ENCODE measurements at regions not wholly inside any gene's neighbourhood (a gene's known extent, or its start where the extent isn't known, plus 50 kb on each side); places are given as distances from the start of the nearest gene placed in this dataset.

DNA sequence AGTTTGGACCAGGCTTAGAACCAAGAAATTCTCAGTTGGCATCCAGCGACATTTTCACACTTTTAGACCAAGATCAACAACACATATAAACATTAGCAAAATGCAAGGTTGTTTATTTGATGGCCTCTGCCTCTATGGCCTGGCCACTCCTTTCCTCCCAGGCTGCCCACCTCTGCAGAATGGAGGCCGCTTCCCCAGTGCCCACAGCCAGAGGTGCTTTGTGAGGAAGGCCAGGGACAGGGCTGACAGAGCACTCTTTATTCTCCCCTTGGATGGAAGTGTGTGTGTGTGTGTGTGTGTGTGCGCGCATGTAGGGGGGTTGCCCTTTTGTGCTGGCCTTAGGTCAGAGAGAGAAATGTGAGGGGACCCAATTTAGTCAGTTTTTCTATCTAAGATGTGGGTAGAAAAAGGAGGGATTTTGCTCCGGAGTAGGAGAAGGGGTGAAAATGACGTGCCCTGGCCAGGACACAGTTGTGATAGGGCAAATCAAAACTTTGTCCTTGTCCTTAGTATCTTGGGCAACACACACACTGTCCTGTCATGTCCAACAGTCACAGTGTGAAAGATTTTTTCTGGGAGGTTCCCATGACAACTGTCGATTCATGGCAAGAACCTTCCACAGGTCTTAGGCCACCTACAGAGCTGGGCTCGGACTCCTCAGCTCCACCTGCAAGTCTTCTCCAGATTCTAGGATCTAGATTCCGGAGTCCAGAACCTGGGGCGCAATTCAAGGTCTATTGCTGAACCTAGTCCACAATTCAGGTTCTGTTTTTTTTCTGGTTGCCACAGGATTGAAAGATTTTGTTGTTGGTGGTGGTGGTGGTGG is 104.9 kb upstream of the SLC2A1 start:
- Mint-ChIP-seq H3K27ac (ENCODE audit: unreplicated experiment) (no peak overlapping the region), H3K36me3 (ENCODE audit: low read depth) (no peaks in the 10 kb centered on the region), H3K9me3 (ENCODE audit: low read depth) (no peaks in the 10 kb centered on the region), H3K27me3 (ENCODE audit: low read depth) (no peaks in the 10 kb centered on the region), H3K4me1 (ENCODE audit: low read depth) (peaks cover 12% of the 10 kb centered on the region), H3K4me3 (ENCODE audit: unreplicated experiment) (no peak overlapping the region)
- TF ChIP-seq CTCF (IDR thresholded peaks at IDR 0.05), result no peak
- no peak for DNase-seq (ENCODE audit: low spot score)

GRCh38 chr1:43062527-43063095 is 103.9 kb upstream of the SLC2A1 start:
- no peak for TF ChIP-seq CTCF (IDR thresholded peaks at IDR 0.05)

GRCh38 chr1:43061757-43062156 is 103.1 kb upstream of the SLC2A1 start:
- peaks cover 30% of the 10 kb centered on the region for H3K4me1 Mint-ChIP-seq (ENCODE audit: low read depth)
- no peak for DNase-seq (ENCODE audit: low spot score)
- no peak overlapping the region for H3K4me3 Mint-ChIP-seq (ENCODE audit: unreplicated experiment)
- no peak for TF ChIP-seq CTCF (IDR thresholded peaks at IDR 0.05)
- no peaks in the 10 kb centered on the region for H3K27me3 Mint-ChIP-seq (ENCODE audit: low read depth)
- no peaks in the 10 kb centered on the region for H3K9me3 Mint-ChIP-seq (ENCODE audit: low read depth)
- H3K36me3 Mint-ChIP-seq (ENCODE audit: low read depth), result no peaks in the 10 kb centered on the region
- no peak overlapping the region for H3K27ac Mint-ChIP-seq (ENCODE audit: unreplicated experiment)

More at GRCh38 chr1:43062527-43063095, 103.9 kb upstream of the SLC2A1 start:
- H3K4me3 Mint-ChIP-seq (ENCODE audit: unreplicated experiment), result no peak overlapping the region
- H3K27me3 Mint-ChIP-seq (ENCODE audit: low read depth), result no peaks in the 10 kb centered on the region
- H3K4me1 Mint-ChIP-seq (ENCODE audit: low read depth), result peaks cover 22% of the 10 kb centered on the region
- no peaks in the 10 kb centered on the region for H3K36me3 Mint-ChIP-seq (ENCODE audit: low read depth)
- no peak for DNase-seq (ENCODE audit: low spot score)
- H3K9me3 Mint-ChIP-seq (ENCODE audit: low read depth), result no peaks in the 10 kb centered on the region
- H3K27ac Mint-ChIP-seq (ENCODE audit: unreplicated experiment), result no peak overlapping the region

- H3K4me3 Mint-ChIP-seq (ENCODE audit: unreplicated experiment), result no peak overlapping the region
- TF ChIP-seq CTCF (IDR thresholded peaks at IDR 0.05), result no peak
- H3K36me3 Mint-ChIP-seq (ENCODE audit: low read depth), result no peaks in the 10 kb centered on the region
- no peaks in the 10 kb centered on the region for H3K9me3 Mint-ChIP-seq (ENCODE audit: low read depth)
- no peaks in the 10 kb centered on the region for H3K27me3 Mint-ChIP-seq (ENCODE audit: low read depth)
- H3K4me1 Mint-ChIP-seq (ENCODE audit: low read depth), result peaks cover 35% of the 10 kb centered on the region
- DNase-seq (ENCODE audit: low spot score), result no peak
- no peak overlapping the region for H3K27ac Mint-ChIP-seq (ENCODE audit: unreplicated experiment)
Measured at GRCh38 chr1:43059640-43060574, 101.2 kb upstream of the SLC2A1 start.

Data from chondrocyte (in vitro differentiated cells).